ENCODE measurements at regions not wholly inside any gene's neighbourhood (a gene's known extent, or its start where the extent isn't known, plus 50 kb on each side); places are given as distances from the start of the nearest gene placed in this dataset.

DNA sequence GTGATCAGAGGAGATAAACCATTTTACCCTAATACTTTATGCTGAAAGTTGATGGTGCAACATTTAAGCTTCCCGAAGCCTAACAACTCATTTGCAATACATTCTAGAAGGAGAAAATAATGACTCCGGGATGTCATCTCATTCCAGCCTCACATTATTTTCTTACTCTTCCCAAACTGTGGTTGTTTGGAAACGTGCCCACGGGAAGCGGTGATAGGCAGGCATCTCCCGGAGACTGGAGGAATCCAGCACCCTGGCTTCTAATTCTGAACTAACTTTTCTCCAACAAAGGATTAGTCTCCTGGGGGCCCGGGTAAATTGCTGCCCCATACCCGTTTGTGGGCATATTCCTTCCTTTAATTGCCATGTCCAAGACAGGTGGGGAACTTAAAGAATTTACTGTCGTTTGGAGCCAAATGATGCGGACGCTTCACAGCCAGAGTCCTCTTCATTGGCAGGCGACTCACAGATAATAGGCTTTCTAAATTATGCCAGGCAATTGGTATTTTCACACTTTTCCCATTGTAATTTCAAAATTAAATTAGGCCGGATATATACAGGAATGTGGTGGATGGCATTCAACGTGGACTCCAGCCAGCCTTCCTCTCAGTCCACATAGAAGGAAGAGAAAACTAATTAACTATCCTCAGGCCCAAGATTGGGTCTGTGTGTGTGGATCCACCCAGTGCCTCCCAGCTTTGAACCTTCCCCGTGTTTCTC is 278.1 kb downstream of the AJAP1 start:
- DNase-seq: no peak

DNA sequence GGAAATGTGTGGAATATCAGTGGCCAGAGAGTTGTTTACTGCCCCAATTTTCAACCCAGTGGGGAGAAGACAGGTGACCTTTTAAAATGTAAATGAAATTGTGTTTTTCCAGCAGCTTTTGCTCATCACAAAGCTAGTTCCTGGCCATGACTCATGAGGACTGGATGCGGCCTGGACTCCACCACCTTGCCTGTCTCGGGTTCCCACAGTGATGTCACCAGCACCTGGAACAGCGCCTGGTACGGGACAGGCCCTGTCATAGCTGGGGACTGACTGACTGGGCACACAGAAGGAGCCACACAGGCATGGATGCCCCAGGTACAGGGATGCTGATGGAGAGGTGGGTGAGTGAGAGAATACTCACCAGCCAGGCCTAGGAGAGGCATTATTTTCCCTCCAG is 277.1 kb downstream of the AJAP1 start:
- DNase-seq: no peak

DNA sequence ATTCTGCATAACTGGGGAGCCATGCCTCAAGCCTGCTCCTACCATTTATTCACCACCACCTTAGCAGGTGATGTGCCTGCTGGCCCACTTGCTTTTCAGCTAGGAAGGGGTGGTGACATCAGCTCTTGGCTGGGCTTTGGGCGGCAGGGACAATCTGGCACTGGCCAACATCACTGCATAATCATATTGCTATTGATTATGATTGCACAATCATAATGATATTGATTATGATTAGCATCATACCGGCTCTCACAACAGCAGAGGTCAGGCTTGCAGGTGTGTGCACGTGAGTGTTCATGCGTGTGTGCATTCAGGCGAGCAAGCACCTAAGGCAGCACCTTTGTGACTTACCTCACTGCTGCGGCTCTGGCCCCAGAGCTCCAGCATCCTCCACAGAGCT is 273.8 kb downstream of the AJAP1 start:
- no peak for DNase-seq

DNA sequence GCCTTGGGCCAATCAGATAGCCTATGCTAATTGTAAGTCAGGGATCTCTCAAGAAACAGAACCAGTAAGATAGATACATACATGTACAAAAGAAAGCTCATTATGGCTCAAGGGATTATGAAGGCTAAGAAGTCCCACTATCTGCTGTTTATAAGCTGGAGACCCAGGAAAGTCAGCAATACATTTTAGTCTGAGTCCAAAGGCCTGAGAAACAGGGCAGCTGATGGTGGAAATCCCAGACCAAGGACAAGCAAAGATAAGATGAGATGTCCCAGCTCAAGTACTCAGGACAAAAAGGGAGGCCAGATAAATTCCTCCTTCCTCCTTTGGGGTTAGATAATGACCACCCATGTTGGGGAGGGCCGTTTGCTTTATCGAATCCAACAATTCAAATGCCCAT is 269.9 kb downstream of the AJAP1 start:
- DNase-seq: no peak

DNA sequence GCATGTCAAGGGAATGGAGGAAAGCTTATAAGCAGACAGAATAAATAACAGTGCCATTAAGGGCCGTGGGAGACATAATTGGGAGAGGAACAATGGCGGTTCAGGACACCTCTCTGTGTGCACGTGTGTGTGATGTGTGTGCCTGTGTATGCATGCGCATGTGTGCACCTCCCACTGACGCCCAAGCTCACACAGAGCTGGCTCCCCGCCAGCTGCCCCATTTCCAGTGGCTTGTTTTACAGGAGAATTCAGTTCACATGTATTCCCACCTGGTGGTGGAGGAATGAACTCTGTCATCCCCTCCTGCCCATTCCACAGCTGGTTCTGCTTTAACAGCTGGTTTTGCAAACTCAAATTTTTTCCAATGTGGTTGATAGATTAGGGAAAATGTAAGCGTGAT is 262.2 kb downstream of the AJAP1 start:
- DNase-seq: no peak

DNA sequence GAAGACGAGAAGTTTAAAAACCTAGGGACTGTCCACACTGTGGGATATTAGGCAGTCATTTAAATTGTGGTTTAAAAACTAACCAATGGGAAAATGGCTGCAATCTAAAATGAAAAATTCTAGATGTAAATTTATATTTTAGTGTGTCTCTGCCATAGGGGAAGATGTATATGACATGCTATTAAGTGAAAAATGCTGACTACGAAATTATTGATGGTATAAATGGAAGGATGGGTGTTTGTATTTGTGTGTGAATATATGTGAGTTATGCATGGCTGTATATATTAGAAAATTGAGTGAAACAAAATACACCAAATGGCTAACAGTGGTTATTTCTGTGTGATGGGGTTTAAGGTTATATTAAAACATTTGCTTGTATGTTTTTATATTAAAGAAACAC is 260.7 kb downstream of the AJAP1 start:
- DNase-seq: no peak

DNA sequence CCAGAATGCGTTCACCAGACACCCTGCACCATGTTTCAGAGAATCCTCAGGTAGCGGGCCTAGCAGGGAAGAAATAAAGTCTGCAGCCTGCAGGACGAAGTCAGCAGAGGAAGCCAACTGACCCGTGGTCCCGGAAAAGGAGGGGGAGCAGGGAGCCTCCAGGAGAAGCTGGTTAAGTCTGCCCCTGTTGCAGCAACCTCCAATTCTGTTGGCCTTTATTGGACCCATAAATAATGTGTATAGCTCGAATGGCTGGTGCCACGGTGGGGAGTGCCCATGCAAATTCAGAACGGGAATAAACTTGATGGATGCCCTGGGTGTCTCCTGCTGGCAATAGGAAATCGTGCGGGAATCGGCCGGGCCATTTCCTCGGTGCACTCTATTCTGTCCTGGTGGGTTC is 254.1 kb downstream of the AJAP1 start:
- DNase-seq: no peak

DNA sequence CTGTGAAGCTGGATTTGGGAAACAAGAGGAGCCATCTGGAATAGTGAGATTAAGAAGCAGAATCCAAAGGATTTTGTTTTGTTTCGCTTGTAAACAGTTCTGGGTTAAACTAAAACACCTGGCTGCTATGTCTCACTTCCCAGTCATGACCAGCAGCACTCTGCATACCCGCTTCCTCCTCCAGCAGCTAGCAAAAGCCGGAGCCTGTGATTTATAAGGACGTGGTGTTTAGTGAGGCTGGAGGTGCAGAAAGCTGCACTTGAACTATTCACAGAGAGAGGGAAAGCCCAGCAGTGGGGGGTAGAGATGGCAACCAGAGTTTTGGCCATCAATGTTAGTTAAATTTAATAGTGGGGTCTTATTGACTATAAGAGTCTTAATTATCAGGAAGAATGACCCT is 240.2 kb downstream of the AJAP1 start:
- no peak for DNase-seq

DNA sequence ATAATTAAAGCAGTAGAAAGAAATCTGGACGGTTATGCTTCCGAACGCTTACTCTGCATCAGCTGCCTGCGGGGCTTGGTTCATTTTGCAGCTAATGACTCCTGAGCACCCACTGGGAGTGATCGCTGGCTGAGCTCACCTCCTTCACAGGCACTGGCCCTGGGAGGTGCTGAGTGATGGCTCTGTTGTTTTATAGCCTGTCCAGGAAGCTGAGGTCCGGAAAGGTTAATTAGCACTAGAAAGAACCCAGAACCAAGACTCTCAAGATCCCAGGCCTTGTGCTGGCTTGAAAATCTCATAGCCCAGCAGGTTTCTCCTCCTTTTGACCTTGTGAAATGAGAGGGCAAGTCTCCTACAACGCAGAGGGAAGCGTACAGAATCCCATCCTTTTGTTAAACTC is 226.2 kb downstream of the AJAP1 start:
- no peak for DNase-seq

DNA sequence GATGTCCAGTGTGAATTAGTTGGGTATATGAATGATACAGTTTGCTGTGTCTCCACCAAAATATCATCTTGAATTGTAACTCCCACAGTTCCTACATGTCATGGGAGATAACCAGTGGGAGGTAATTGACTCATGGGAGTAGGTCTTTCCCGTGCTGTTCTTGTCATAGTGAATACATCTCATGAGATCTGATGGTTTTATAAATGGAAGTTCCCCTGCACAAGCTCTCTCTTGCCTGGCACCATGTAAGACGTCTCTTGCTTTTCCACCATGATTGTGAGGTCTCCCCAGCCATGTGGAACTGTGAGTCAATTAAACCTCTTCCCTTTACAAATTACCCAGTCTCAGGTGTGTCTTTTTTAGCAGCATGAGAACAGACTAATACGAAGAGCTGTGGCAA is 223.0 kb downstream of the AJAP1 start:
- no peak for DNase-seq

DNA sequence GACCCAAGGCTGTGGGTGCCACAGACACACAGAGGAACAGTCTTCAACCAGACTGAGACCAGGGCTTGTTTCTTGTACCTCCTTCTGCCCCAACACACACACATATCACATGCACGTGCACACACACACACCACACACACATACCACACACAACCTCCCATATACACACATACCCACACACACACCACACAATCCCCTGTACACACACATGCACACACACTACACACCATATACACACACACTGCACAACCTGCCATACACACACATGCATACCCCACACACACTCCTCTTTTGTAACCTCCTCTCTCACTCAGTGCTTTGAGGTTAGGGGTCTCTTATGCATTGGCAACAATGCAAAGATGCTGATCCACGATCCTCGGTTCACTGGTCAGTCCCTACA is 217.0 kb downstream of the AJAP1 start:
- no peak for DNase-seq

DNA sequence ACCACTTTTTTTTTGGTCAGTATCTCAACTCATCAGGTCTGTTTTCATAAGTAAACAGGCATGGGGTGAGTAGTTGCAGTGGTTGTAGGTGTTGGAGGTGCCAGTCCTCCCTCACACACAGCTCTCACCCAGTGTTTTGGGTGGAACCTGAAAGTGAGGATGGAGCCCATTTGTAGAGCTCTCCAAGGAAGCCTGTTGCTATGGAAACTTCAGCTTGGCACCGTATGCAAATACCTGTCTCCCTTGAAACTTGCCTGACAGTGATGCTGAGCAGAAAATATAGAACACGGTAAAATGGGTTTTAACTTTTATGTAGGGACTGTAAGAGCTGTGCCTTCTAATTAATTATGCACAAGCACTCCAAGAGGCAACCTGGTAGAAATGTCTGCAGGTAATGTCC is 214.1 kb downstream of the AJAP1 start:
- DNase-seq: no peak

DNA sequence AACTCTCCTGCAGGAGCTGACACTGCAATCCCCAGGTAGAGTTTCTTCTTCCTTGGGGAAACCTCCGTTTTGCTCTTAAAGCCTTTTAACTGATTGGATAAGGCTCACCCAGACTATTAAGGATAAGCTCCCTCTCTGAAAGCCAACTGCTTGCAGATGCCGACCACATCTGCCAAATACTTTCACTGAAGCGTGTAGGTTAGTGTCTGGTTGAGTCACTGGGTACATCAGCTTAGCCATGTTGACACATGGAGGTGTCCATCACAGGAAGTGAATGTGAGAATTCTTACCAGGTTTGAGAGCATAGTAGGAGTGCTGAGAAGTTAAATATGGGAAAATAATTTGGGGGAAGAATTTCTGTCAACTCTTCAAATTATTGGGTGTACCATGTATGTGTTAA is 202.0 kb downstream of the AJAP1 start:
- no peak for DNase-seq

DNA sequence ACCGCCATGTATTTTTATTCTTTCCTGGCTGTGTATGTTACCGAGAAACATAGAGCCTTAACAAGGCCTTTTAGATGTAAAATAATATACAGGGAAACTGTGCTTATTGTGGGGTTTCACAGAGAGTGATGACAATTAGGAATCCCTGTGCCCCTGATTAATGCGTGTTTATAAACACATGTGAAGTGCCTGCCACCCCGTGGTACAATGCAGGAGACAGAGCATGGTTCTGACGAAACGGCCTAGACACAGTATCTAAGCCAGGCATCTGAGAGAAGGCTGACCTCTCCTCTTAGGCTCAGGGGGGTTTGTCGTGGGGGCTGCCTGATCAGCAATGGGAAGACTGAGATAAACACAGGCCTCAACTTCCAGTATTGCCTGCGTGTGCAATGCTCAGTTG is 200.0 kb downstream of the AJAP1 start:
- no peak for DNase-seq

DNA sequence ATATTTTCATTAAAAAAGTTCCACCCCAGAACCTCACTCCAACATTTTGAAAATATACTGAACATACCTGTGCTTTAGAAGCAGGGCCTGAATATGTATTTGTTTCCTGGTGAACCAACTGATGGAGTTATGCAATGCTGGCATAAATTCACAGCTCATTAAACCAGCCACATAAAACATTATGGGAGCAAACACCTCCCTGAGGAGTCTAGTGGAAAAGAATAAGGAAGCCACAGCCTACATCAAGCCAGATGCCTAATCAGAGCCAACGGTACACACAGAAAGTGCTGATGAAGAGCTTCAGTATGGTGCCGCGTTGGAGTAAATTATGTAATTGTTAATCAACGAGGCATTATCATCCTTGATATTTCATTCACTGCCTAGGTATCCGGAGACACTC is 199.5 kb downstream of the AJAP1 start:
- DNase-seq: no peak

DNA sequence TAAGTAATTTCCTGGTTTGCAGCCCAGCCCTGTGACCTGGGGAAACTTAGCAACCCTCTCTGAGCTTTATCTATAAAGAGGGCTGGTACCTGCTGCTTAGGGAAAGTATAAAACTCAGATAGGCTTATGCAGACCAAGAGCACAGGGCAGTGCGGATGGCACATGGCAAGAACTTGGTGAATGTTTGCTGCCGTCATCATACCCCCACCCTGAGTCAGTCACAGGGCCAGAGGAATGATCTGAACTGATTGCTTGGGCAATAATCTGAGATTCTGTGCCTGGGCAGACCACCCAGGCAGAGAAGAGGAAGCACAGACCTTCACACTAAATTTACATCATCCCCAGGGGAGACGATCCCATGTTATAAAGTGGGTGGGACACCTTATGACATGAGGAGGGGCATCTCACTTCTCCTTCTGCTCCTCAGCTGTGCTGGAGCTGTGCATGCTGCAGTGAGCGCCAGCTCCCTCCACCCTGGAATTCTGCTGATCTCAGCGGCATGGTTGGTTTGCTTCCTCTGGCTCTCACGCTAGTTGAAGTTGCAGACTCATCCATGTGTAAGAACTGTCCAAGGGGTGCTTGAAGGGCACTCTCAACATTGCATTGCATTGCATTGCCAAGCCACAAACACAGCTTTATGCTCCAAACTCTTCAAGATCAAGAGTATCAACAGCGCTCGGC is 197.1 kb downstream of the AJAP1 start:
- no peak for DNase-seq

DNA sequence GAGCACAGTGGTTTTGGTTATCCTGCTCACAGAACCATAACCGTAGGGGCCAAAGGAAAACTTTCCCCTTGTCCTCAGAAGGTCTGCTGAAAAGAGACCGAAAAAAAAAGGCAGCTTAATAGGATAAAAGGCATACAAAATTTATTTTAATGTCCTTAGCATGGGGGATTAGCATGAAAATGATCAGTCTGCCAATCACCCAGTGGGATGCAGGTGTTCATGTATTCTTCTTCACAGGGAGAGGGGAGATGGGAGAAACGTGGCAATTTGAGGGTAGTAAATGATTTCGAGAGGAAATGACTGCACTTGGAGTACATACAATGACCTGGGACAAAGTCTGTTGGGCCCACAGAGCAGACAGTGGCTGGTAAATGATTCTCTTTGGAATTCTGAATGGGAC is 194.0 kb downstream of the AJAP1 start:
- no peak for DNase-seq

DNA sequence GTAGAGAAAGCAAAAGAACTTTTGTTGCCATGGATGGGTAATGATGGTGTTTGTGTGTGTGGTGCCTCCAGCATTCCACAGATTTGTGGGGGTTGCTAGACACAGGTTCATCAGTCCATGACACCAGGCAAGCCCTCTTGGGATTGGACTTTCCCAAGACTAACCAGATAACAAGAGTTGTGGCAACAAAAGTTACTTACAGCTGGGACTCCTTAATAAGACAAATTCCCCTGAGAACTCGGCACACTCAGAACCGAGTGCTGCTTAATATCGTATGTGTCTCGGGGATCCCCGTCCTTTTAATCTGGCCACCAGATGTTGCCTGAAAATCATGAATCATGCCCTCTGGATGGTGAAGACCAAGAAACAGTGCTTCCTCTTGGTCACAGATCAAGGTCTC is 193.3 kb downstream of the AJAP1 start:
- DNase-seq: no peak

Measured in NCI-H1694 treated with DMSO at 0.1 percent for 48 hours (cell line).